ENCODE measurements at regions not wholly inside any gene's neighbourhood (a gene's known extent, or its start where the extent isn't known, plus 50 kb on each side); places are given as distances from the start of the nearest gene placed in this dataset.
A peak's percentile ranks its signal among the peaks of the same experiment; 100 is the strongest.

DNA sequence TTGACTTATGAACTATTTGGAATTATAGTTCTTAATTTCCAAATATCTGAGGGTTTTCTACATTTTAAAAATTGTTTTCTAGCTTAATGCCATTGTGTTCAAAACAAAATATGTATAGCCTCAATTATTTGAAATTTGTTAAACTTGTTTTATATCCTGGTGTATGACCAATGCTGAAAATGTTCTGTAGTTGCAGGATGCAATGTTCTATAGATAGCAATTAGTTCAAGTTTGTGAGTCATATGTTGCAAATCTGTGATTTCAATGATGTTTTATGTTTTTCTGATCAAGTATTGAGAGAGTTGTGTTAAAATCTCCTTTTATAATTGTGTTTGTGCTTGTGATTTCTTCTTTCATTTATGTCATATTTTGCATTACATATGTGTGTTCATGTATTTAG, 517.5 kb downstream of the ADGRL2 start:
- in situ Hi-C loops (cut with MboI; ENCODE audit: low pct_ligation_motif_present in 1 of 4, low pct_unique_long_range_greater_than_20kb in 1 of 4, low sequenced_read_pairs in 3 of 4): no loop called here
- intact Hi-C loops (cut with DNase I; ENCODE audit: low total_unique reads): no loop called here
- TF ChIP-seq EP300 (IDR thresholded peaks at IDR 0.05; ENCODE audit: low read depth): no peak
- no peak for TF ChIP-seq POLR2A (IDR thresholded peaks at IDR 0.05)
- TF ChIP-seq, protein P1, sequence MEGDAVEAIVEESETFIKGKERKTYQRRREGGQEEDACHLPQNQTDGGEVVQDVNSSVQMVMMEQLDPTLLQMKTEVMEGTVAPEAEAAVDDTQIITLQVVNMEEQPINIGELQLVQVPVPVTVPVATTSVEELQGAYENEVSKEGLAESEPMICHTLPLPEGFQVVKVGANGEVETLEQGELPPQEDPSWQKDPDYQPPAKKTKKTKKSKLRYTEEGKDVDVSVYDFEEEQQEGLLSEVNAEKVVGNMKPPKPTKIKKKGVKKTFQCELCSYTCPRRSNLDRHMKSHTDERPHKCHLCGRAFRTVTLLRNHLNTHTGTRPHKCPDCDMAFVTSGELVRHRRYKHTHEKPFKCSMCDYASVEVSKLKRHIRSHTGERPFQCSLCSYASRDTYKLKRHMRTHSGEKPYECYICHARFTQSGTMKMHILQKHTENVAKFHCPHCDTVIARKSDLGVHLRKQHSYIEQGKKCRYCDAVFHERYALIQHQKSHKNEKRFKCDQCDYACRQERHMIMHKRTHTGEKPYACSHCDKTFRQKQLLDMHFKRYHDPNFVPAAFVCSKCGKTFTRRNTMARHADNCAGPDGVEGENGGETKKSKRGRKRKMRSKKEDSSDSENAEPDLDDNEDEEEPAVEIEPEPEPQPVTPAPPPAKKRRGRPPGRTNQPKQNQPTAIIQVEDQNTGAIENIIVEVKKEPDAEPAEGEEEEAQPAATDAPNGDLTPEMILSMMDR (IDR thresholded peaks at IDR 0.05): no peak
- no peak for DNase-seq
- H3K27me3 ChIP-seq: no peaks in the 10 kb centered on the region
- no peak overlapping the region for H3K4me3 ChIP-seq
- no peaks in the 10 kb centered on the region for H3K9me3 ChIP-seq
- H3K4me1 ChIP-seq: no peaks in the 10 kb centered on the region
- no peaks in the 10 kb centered on the region for H3K36me3 ChIP-seq
- H3K27ac ChIP-seq: no peak overlapping the region

DNA sequence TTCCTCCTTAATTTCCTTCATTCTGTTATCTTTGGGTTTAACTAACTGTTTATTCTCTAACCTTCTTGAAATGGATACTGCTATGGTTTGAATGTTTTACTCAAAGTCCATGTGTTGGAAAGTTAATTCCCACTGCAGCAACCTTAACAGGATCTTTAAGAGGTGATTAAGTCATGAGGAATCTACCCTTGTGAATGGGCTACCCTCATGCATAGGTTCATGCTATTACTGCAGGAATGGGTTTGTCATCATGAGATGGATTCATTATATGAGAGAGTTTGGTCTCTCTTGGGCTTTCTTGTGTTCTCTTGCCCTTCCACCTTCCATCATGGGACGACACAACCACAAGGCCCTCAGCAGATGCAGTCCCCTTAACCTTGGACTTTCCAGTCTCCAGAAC, 516.9 kb downstream of the ADGRL2 start:
- H3K27ac ChIP-seq: no peak overlapping the region
- no peak for DNase-seq
- H3K4me3 ChIP-seq: no peak overlapping the region
- intact Hi-C loops (cut with DNase I; ENCODE audit: low total_unique reads) (no loop called here), in situ Hi-C loops (cut with MboI; ENCODE audit: low pct_ligation_motif_present in 1 of 4, low pct_unique_long_range_greater_than_20kb in 1 of 4, low sequenced_read_pairs in 3 of 4) (no loop called here)
- no peaks in the 10 kb centered on the region for H3K36me3 ChIP-seq
- no peaks in the 10 kb centered on the region for H3K9me3 ChIP-seq
- 88 to 100% methylated on average over 1 of the region's 1 CpG for WGBS, 2 donors (ENCODE audit: low coverage in 1 of 2)
- TF ChIP-seq POLR2AphosphoS5 (IDR thresholded peaks at IDR 0.05): no peak
- TF ChIP-seq EP300 (IDR thresholded peaks at IDR 0.05; ENCODE audit: low read depth): no peak
- no peak for TF ChIP-seq POLR2A (IDR thresholded peaks at IDR 0.05)
- TF ChIP-seq, protein P1 (IDR thresholded peaks at IDR 0.05): no peak
- H3K27me3 ChIP-seq: no peaks in the 10 kb centered on the region
- no peaks in the 10 kb centered on the region for H3K4me1 ChIP-seq

DNA sequence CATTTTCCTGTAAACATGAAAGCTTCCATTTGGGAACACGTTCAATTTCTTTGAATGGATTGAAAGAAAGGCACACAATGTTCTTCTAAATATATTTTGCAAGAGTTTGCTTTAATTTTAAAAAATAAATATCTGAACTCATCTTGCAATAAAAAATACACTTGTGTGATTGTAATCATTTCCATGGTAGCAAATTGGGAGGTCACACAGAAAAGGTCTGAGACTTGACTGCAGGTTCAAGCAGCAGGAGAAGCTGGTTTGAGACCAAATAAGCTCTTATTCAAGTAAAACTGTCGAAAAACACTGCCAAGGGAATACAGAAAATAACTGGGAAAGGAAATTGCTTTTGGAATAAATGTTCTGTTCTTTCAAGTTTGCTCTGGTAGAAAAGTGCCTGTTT, 498.9 kb downstream of the ADGRL2 start:
- Histone ChIP-seq H3K27me3 (no peaks in the 10 kb centered on the region), H3K27ac (no peak overlapping the region), H3K36me3 (no peaks in the 10 kb centered on the region), H3K9me3 (no peaks in the 10 kb centered on the region), H3K4me1 (no peaks in the 10 kb centered on the region), H3K4me3 (no peak overlapping the region)
- intact Hi-C loops (cut with DNase I; ENCODE audit: low total_unique reads): no loop called here
- TF ChIP-seq EP300 (IDR thresholded peaks at IDR 0.05; ENCODE audit: low read depth) (no peak), POLR2AphosphoS5 (IDR thresholded peaks at IDR 0.05) (no peak), POLR2A (IDR thresholded peaks at IDR 0.05) (no peak)
- TF ChIP-seq, protein P1 (IDR thresholded peaks at IDR 0.05): no peak
- no peak for DNase-seq
- 42 to 48% methylated on average over 2 of the region's 2 CpGs for WGBS, 2 donors (ENCODE audit: low coverage in 1 of 2)
- in situ Hi-C loops (cut with MboI; ENCODE audit: low pct_ligation_motif_present in 1 of 4, low pct_unique_long_range_greater_than_20kb in 1 of 4, low sequenced_read_pairs in 3 of 4): no loop called here

DNA sequence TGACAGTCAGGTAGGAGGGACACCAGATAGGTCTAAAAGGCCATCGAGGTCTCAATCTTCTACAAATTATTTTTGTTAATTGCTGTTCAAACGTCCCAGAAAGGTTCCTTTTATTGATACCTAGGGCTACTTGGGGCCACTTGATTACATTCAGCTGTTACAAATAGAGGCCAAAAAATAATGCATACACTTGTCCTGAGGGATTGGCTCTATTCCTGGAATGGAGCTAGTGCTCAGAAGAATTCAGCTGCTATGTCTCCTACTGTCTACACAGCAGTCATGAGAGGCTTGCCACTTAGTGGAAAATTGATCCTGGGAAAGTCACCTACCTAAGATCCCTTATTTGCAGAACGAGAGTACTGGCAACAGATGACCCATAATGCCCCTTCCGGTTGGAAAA, 498.3 kb downstream of the ADGRL2 start:
- no peak overlapping the region for H3K4me3 ChIP-seq
- no peak for DNase-seq
- TF ChIP-seq EP300 (IDR thresholded peaks at IDR 0.05; ENCODE audit: low read depth): no peak
- TF ChIP-seq POLR2AphosphoS5 (IDR thresholded peaks at IDR 0.05): no peak
- TF ChIP-seq, protein P1 (IDR thresholded peaks at IDR 0.05): no peak
- no peak for TF ChIP-seq POLR2A (IDR thresholded peaks at IDR 0.05)
- WGBS, 2 donors (ENCODE audit: low coverage in 1 of 2): 57 to 65% methylated on average over 4 of the region's 4 CpGs
- in situ Hi-C loops (cut with MboI; ENCODE audit: low pct_ligation_motif_present in 1 of 4, low pct_unique_long_range_greater_than_20kb in 1 of 4, low sequenced_read_pairs in 3 of 4) (no loop called here), intact Hi-C loops (cut with DNase I; ENCODE audit: low total_unique reads) (no loop called here)
- no peaks in the 10 kb centered on the region for H3K27me3 ChIP-seq
- no peaks in the 10 kb centered on the region for H3K9me3 ChIP-seq
- H3K4me1 ChIP-seq: no peaks in the 10 kb centered on the region
- H3K36me3 ChIP-seq: no peaks in the 10 kb centered on the region
- peak overlapping the region in 1 of 4 donors; percentile 17 for H3K27ac ChIP-seq
